Prostate gland (tissue), 2 donors: ENCODE measurements at regions not wholly inside any gene's neighbourhood (a gene's known extent, or its start where the extent isn't known, plus 50 kb on each side); places are given as distances from the start of the nearest gene placed in this dataset.

Experiments
- CTCF ChIP-seq, 4 experiments: fragments of 200-600 bp in 2 of 4; fragments of 450-650 bp in 2 of 4; sonication (generic) in 2 of 4; IDR thresholded peaks; 1 replicate in 3 of 4; 2 replicates in 1 of 4; pipeline ENCODE4 v1.5.1; 2016 to 2019; ENCODE audit warnings: antibody characterized with exemption in 4 of 4, mild to moderate bottlenecking in 2 of 4, moderate library complexity in 2 of 4
- POLR2A ChIP-seq: fragments of 450-650 bp; IDR thresholded peaks from one replicate; pipeline ENCODE4 v1.6.1; 2016; ENCODE audit warnings: antibody characterized with exemption, mild to moderate bottlenecking

GRCh38 chr2:208847651-208848050 is 441.1 kb downstream of the PTH2R start:
- no peak for TF ChIP-seq POLR2A
- no peak for TF ChIP-seq CTCF (IDR thresholded peaks at IDR 0.05)
